GM19035 (cell line): ENCODE measurements at regions not wholly inside any gene's neighbourhood (a gene's known extent, or its start where the extent isn't known, plus 50 kb on each side); places are given as distances from the start of the nearest gene placed in this dataset.
"Not testable (repeated sequence)": the region's sequence is repeated elsewhere in the genome, so short reads cannot be mapped to it uniquely, and the experiment has no call there.

ENCODE experiments used
- ATAC-seq: cut with Tn5 transposase; IDR thresholded peaks from one replicate; pipeline ENCODE4 v1.9.1; 2021; ENCODE audit not compliant: unreplicated experiment

DNA sequence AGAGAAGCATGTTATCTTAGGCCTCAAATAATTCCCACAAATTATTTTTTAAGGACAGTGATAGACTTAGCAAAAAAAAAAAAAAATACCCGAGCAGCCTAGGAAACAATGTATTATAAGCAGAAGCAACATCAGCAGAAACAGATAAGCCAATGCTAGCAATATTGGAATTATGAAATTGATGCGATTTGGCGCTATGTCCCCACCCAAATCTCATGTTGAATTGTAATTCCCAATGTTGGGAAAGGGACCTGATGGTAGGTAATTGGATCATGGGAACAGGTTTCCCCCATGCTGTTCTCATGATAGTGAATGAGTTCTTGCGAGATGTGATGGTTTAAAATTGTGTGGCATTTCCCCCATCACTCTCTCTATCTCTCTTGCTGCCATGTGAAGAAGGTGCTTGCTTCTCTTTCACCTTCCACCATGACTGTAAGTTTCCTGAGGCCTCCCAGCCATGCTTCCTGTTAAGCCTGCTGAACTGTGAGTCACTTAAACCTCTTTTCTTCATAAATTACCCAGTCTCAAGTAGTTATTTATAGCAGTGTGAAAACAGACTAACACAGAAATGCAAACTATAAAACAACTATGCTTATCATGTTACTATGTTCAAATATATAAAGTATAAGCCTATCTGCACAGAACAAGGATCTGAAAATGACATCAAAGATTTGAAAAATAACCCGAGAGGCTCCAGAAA, 75.6 kb upstream of the HIVEP3 start:
- ATAC-seq, result no peak

- no peak for ATAC-seq
These were observed 64.7 kb upstream of the HIVEP3 start for GRCh38 chr1:41983451-41983850.

DNA sequence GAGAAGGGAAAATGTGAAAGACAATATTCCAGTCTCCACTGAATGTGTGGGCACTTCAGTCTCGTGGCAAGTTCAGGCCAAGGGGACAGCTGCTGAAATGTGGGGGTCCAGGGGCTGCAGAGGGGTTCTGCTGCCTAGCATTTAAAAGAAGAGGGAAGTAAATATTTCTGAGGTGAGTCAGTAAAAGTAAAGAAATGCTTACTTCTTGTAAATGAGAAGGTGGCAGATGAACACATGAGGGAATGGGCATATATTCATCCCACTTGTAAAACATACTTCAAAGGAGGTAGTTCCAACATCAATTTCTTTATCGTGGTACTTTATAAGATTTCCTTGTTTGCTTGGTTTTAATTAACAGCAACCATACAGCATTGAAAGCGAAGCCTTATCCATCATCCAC, 63.1 kb upstream of the HIVEP3 start:
- no peak for ATAC-seq

- no peak for ATAC-seq
These were observed 62.3 kb upstream of the HIVEP3 start for GRCh38 chr1:41980827-41981653.

GRCh38 chr1:41978986-41979385, 60.3 kb upstream of the HIVEP3 start:
- ATAC-seq, result no peak

DNA sequence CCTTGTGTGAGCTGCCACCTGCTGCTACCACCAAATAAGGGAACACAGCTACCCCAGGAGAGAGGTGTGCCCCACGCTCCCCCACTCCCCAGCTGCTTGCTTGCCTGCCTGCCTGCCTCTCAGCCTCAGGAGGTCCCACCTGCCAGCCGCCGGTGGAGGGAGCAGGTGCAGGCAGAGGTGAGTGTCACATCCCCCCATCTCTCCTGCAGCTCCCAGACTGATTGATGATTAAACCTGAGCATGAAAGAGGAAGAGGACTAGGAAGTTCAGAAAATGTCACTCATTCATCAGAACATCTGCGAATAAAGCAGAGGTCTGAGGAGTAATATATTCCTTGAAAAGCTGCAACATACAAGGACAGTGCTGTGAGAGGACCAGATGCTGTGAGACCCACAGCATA, 58.6 kb upstream of the HIVEP3 start:
- no peak for ATAC-seq

DNA sequence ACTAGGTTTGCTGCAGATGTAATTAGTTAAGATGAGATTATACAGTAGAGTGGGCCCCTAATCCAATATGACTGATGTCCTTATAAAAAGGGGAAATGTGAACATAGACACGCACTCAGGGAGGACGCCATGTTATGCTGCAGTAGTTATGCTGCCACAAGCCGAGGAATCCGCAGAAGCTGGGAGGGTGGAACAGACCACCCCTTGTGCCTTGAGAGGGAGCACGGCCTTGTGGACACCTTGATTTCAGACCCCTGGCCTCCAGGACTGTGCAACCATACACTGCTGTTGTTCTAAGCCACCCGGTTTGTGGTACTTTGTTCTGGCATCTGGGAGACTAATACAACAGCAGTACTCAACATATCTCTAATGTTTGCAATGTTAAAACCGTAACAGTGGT, 57.9 kb upstream of the HIVEP3 start:
- no peak for ATAC-seq

- ATAC-seq, result no peak
These were observed 57.3 kb upstream of the HIVEP3 start for GRCh38 chr1:41975850-41976569.

DNA sequence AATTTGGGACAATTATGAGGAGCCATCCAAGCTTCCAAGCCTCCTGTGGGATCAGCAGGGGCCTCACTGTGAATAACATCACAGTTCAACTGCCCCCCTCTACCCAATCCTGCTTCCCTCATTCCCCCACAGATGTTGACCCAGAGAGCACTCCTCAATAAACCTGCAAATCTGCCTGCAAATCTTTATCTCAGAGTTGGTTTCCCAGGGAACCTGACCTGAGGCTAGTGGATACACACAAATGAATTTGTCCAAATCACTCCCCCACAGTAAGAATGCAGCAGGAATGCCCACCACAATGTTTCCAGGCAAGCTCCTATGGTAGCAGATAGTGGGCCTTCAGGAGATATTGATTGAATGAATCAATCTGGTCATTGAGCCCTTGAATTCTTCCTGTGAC, 56.4 kb upstream of the HIVEP3 start:
- ATAC-seq, result no peak

DNA sequence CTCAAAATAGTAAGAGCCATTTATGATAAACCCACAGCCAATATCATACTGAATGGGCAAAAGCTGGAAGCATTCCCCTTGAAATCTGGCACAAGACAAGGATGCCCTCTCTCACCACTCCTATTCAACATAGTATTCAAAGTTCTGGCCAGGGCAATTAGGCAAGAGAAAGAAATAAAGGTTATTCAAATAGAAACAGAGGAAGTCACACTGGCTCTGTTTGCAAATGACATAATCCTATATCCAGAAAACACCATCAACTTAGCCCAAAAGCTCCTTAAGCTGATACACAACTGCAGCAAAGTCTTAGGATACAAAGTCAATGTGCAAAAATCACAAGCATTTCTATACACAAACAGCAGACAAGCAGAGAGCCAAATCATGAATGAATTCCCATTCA, 49.8 kb upstream of the HIVEP3 start:
- not testable (repeated sequence) for ATAC-seq
